Skeletal muscle tissue (tissue), 3 donors: ENCODE measurements at regions not wholly inside any gene's neighbourhood (a gene's known extent, or its start where the extent isn't known, plus 50 kb on each side); places are given as distances from the start of the nearest gene placed in this dataset.

Source experiments
- H3K27ac ChIP-seq: one replicate; pipeline ENCODE4 v1.7.0; 2013; ENCODE audit warnings: mild to moderate bottlenecking, low read depth, low read length, inconsistent platforms
- H3K27me3 ChIP-seq, 3 donors: one replicate each; pipeline ENCODE4 v1.7.0; 2013; ENCODE audit warnings: low read length in 3 of 3; ENCODE audit not compliant: control insufficient read depth in 3 of 3, insufficient read depth in 3 of 3
- H3K36me3 ChIP-seq, 3 donors: one replicate each; pipeline ENCODE4 v1.7.0; 2013; ENCODE audit warnings: low read length in 3 of 3; ENCODE audit not compliant: control insufficient read depth in 3 of 3, insufficient read depth in 3 of 3
- H3K4me1 ChIP-seq, 3 donors: one replicate each; pipeline ENCODE4 v1.7.0; 2013; ENCODE audit warnings: low read length in 3 of 3, mild to moderate bottlenecking in 3 of 3; ENCODE audit not compliant: control insufficient read depth in 3 of 3, insufficient read depth in 3 of 3
- H3K4me3 ChIP-seq, 3 donors: one replicate each; pipeline ENCODE4 v1.7.0; 2013; ENCODE audit warnings: low read length in 3 of 3
- H3K9ac ChIP-seq, 3 donors: one replicate each; pipeline ENCODE4 v1.7.0; 2013; ENCODE audit warnings: low read length in 3 of 3, mild to moderate bottlenecking in 3 of 3, moderate library complexity in 2 of 3, low read depth in 1 of 3
- H3K9me3 ChIP-seq, 3 donors: one replicate each; pipeline ENCODE4 v1.7.0; 2013; ENCODE audit warnings: low read length in 3 of 3; ENCODE audit not compliant: control insufficient read depth in 3 of 3
- donor health status: Osteomylitis.

DNA sequence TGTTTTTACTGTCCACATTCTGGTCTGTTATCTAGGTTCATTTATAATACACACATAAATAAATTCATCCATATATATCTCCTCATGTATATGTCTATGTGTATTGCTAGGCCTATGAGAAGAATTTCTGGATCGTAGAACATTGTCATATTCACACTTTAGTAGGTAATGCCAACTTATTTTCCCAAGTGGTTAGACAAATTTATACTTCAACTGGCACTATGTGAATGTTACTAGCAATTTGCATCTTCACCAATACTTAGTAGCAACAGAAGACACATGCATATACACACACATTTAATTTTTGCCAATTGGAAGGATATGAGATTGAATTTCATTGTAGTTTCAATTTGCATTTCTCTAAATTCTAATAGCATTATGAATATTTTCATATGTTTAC, 365.1 kb downstream of the FSCB start:
- H3K4me1 ChIP-seq, result no peaks in the 10 kb centered on the region
- no peaks in the 10 kb centered on the region for H3K36me3 ChIP-seq
- H3K27me3 ChIP-seq, result no peaks in the 10 kb centered on the region
- H3K9me3 ChIP-seq, result no peaks in the 10 kb centered on the region
- H3K4me3 ChIP-seq, result no peak overlapping the region
- no peak overlapping the region for H3K9ac ChIP-seq
- H3K27ac ChIP-seq, result no peak overlapping the region

DNA sequence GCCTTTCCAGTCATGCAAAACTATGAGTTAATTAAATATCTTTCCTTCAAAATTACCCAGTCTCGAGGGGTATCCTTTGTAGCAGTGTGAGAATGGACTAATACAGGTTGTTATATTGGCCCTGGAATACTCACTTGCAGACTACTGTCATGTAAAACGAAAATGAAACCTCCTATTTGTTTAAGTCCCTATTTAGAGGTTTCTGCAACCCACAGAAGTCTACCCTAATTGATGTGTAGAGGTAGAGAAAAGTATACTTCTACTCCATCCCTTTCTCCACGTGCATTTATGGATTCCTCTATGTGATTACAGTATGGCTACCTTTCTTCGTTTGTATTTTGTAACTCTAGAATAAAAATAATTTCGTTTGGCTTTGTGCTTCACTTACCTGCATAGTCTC, 371.1 kb downstream of the FSCB start:
- no peaks in the 10 kb centered on the region for H3K4me1 ChIP-seq
- H3K9ac ChIP-seq, result no peak overlapping the region
- H3K36me3 ChIP-seq, result no peaks in the 10 kb centered on the region
- no peaks in the 10 kb centered on the region for H3K27me3 ChIP-seq
- no peak overlapping the region for H3K27ac ChIP-seq
- no peaks in the 10 kb centered on the region for H3K9me3 ChIP-seq
- H3K4me3 ChIP-seq, result no peak overlapping the region

DNA sequence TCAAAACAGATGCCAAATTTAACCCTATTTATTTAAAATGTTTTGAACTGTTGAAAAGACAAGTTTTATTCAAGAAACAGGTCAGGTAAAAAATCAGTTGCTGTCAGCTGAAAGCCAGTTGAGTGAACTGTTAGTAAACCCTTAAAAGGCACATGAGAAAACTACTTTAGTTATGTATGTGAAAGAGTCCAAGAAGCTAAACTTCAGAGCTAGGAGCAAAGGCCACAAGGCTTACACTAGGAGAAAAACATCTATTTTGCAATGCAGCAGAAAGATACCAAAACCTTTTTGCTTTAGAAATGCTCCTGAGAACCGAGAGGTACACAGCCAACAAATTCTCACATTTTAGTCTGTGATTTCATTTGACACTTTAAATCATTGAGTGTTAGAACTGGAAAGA, 375.2 kb downstream of the FSCB start:
- Histone ChIP-seq H3K4me3 (no peak overlapping the region), H3K9ac (no peak overlapping the region), H3K4me1 (no peaks in the 10 kb centered on the region), H3K27ac (no peak overlapping the region), H3K27me3 (no peaks in the 10 kb centered on the region), H3K9me3 (no peaks in the 10 kb centered on the region), H3K36me3 (no peaks in the 10 kb centered on the region)

DNA sequence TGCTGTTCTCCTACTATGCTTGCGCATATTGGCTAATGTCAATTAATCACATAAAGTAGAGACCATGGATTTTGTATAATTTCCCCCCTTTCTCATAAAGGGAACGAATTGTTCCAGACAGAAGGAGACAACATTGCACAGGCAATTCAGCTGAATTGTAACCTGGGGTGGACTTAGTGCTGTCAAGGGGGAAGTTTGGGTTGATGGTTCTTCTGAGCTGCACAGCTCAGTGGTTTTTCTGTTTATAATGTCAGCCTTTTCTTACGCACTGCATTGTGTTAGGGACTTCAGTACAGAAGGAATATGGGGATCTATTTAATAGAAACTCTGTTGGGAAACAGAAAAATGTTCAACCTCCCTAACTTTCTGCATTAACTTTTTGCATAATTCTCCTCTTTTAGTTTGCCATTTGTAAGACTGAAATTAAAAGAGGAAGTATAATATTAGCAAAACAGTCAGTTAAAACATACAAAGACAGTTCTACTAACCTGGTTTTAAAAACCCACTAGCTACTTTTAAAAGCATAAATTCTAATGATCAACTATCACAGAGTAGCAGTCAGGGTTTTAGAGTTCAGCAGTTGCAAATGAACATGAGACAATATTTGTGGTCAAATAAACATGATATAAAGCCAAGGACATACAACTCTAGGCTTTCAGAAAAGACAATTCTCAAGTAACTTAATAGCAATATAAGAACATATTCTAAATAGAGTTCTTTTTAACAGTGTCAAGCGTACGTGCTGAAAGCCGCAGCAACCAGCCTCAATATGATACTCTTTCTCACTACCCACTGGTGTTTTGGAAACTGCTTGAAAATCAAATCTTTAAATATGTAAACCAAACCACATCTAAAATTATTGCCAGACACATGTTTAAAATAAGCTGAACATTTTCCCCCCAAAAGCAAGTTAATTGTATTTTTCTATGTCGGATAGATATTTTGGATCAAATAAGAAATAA, 393.0 kb downstream of the FSCB start:
- Histone ChIP-seq H3K9me3 (peaks cover 2 to 4% (median 2%) of the 10 kb centered on the region in 3 donors), H3K4me1 (no peaks in the 10 kb centered on the region), H3K4me3 (no peak overlapping the region), H3K27ac (no peak overlapping the region), H3K36me3 (no peaks in the 10 kb centered on the region), H3K27me3 (no peaks in the 10 kb centered on the region), H3K9ac (no peak overlapping the region)

DNA sequence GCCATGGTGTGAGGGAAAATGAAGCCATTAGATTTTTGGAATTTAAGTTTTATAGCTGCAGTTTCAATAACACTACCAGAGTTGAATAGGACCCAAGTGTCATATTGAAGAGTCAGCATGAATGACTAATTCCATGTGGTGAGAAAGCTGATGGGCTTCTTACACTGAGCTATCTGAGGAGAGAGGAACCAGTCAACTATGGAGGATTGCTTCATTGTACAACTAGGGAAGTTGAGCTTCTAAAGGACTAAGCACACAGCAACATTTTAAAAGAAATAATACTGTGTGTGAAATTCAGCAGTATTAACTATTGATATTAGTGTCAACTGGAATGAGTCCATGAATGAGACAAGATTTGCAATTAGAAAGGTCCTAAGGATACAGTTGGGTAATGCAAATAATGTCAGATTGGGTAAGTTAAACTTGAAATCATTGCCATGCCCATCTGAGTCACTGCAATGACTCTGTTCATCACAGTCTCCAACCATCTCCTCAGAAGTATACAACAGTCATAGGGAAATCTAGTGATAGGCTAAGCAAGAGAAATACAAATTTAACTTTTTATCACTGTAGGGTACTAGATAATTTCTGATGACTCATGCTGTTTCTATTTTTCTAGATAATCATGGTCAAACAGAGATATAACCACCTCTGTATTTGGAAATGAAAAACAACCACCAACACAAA, 394.2 kb downstream of the FSCB start:
- Histone ChIP-seq H3K27ac (no peak overlapping the region), H3K27me3 (no peaks in the 10 kb centered on the region), H3K36me3 (no peaks in the 10 kb centered on the region), H3K9me3 (peaks cover 2 to 4% (median 2%) of the 10 kb centered on the region in 3 donors), H3K4me3 (no peak overlapping the region), H3K4me1 (no peaks in the 10 kb centered on the region), H3K9ac (no peak overlapping the region)

DNA sequence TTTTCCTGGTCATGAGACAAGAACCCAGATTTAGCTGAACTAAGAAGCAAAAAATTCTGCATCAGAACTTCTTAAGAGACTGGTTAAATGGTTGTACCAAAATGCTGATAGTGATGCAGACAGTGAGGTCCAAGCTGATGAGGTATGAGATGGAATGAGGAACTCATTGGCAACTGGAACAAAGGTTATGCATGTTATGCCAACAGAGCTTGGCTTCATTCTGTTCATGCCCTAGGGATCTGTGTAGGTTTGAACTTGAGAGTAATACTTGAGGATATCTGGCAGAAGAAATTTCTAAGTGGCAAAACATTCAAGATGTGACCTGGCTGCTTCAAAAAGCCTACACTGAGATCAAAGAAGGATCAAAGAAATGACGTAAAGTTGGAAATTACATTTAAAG, 398.0 kb downstream of the FSCB start:
- Histone ChIP-seq H3K36me3 (no peaks in the 10 kb centered on the region), H3K9ac (no peak overlapping the region), H3K4me3 (no peak overlapping the region), H3K27ac (no peak overlapping the region), H3K27me3 (no peaks in the 10 kb centered on the region), H3K9me3 (peaks cover 2 to 6% (median 2%) of the 10 kb centered on the region in 3 donors), H3K4me1 (no peaks in the 10 kb centered on the region)

DNA sequence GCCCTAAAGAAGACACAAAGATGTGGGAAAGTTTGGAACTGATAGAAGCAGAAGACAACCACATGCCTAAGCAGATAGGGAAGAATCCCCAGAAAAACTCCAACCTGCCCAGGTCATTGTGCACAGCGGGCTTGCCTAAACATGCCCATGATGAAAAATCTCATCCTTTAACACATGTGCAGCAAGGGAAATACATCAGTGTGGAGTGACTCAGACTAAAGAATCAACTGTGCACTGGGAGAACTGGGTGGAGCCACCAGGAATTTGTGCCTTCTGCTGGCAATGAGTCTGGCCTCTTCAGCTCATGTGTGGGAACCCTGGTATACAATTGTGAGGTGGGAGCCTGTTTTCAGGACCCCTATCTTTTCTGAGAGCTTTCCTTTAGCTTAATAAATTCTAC, 398.5 kb downstream of the FSCB start:
- Histone ChIP-seq H3K36me3 (no peaks in the 10 kb centered on the region), H3K27ac (no peak overlapping the region), H3K9me3 (peaks cover 2 to 6% (median 2%) of the 10 kb centered on the region in 3 donors), H3K9ac (no peak overlapping the region), H3K27me3 (no peaks in the 10 kb centered on the region), H3K4me3 (no peak overlapping the region), H3K4me1 (no peaks in the 10 kb centered on the region)

DNA sequence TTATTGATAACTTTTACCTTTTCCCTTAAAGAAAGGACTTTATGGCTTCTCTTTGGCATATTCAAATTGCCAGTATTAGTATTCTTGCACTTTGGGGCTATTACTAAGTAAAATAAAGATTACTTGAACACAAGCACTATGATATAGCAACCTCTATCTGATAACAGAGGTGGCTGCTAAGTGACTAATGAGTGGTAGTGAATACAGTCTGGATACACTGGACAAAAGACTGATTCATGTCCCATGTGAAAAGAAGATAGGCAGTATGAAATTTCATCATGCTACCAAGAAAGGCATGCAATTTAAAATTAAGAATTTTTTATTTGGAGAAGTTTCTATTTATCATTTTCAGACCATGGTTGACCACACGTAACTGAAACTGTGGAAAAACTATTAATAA, 399.9 kb downstream of the FSCB start:
- Histone ChIP-seq H3K27me3 (no peaks in the 10 kb centered on the region), H3K9ac (no peak overlapping the region)

DNA sequence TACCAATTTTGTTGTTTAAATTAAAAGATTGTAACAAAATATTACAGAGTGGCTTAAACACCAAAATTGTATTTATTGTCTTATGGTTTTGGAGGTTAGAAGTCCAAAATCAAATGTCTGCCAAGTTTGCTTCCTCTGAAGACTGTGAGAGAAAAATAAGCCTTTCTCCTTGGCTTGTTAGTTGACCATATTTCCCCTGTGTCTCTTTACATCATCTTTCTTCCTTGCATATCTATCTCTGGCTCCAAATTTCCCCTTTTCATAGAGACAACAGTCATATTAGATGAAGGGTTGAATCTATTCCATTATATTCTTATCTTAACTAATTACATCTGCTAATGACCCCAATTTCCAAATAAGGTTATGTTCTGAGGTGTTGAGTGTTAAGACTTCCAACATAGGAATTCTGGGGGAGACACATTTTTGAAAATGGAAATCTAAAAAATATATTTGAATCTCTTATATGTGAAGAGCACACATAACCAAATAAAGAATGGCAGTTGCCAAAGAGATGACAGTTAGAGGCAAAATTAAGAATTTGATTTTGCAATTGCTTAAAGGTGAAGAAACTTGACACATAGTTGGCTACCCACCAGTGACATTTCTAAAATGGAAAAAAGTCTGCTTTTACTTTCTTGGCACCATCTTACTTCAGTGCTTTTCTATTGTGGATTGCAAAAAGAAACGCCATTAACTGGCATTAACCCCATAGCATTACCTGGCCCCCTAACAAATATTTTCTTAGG, 407.2 kb downstream of the FSCB start:
- Histone ChIP-seq H3K36me3 (no peaks in the 10 kb centered on the region), H3K9me3 (peaks cover 2 to 4% (median 2%) of the 10 kb centered on the region in 3 donors), H3K4me1 (no peaks in the 10 kb centered on the region), H3K27ac (no peak overlapping the region), H3K27me3 (no peaks in the 10 kb centered on the region), H3K9ac (no peak overlapping the region), H3K4me3 (no peak overlapping the region)

More for the DNA sequence above, 399.9 kb downstream of the FSCB start:
- Histone ChIP-seq H3K9me3 (peaks cover 2 to 6% (median 2%) of the 10 kb centered on the region in 3 donors), H3K4me3 (no peak overlapping the region), H3K27ac (no peak overlapping the region), H3K4me1 (no peaks in the 10 kb centered on the region), H3K36me3 (no peaks in the 10 kb centered on the region)
